ENCODE measurements at regions not wholly inside any gene's neighbourhood (a gene's known extent, or its start where the extent isn't known, plus 50 kb on each side); places are given as distances from the start of the nearest gene placed in this dataset.

DNA sequence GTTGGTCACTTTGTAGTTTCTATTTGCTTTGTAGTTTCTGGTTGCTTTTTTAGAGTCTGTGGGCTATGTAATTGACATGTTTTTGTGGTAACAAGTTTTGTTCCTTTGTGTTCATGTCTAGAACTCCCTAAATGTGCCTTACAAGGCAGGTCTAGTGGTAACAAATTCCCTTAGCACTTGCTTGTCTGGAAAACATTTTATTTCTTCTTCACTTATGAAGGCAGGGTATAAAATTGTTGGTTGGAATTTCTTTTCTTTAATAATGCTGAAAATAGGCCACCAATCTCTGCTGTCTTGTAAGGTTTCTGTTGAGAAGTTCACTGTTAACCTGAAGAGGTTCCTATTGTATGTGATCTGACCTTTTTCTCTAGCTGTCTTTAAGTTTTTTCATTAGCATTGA is 383.6 kb downstream of the EPHA7 start:
- TF ChIP-seq, protein P1, sequence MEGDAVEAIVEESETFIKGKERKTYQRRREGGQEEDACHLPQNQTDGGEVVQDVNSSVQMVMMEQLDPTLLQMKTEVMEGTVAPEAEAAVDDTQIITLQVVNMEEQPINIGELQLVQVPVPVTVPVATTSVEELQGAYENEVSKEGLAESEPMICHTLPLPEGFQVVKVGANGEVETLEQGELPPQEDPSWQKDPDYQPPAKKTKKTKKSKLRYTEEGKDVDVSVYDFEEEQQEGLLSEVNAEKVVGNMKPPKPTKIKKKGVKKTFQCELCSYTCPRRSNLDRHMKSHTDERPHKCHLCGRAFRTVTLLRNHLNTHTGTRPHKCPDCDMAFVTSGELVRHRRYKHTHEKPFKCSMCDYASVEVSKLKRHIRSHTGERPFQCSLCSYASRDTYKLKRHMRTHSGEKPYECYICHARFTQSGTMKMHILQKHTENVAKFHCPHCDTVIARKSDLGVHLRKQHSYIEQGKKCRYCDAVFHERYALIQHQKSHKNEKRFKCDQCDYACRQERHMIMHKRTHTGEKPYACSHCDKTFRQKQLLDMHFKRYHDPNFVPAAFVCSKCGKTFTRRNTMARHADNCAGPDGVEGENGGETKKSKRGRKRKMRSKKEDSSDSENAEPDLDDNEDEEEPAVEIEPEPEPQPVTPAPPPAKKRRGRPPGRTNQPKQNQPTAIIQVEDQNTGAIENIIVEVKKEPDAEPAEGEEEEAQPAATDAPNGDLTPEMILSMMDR (IDR thresholded peaks at IDR 0.05): no peak
- TF ChIP-seq POLR2A (IDR thresholded peaks at IDR 0.05): no peak
